ENCODE measurements at regions not wholly inside any gene's neighbourhood (a gene's known extent, or its start where the extent isn't known, plus 50 kb on each side); places are given as distances from the start of the nearest gene placed in this dataset.

GRCh38 chr5:6902094-6902493, 188.9 kb downstream of the TENT4A start:
- TF ChIP-seq CTCF (IDR thresholded peaks at IDR 0.05; ENCODE audit: insufficient read depth, low read length) (no peak), REST (IDR thresholded peaks at IDR 0.05; ENCODE audit: insufficient replicate concordance, low read depth) (no peak), GABPA (IDR thresholded peaks at IDR 0.05; ENCODE audit: low read depth) (no peak)
